ENCODE measurements at regions not wholly inside any gene's neighbourhood (a gene's known extent, or its start where the extent isn't known, plus 50 kb on each side); places are given as distances from the start of the nearest gene placed in this dataset.

DNA sequence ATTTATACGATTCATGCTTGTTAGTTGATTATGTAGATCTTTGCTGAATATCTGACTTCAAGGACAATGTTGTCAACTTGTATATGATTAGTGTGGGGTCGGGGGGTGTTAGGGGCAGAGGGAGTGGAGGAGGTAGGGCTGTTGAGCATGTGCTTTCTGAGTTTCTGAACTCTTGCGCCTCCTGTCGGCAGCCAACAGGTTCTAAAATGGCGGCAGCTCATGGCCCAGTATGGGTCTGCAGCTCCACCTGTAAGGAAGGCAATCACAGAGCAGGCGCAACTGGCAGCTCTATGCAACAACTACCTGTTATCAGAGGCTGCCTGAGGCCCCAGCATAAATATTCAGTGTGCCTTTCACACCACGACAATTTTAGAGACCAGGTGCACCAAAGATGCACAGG is 205.8 kb upstream of the PLXNA2 start:
- TF ChIP-seq, protein P1, sequence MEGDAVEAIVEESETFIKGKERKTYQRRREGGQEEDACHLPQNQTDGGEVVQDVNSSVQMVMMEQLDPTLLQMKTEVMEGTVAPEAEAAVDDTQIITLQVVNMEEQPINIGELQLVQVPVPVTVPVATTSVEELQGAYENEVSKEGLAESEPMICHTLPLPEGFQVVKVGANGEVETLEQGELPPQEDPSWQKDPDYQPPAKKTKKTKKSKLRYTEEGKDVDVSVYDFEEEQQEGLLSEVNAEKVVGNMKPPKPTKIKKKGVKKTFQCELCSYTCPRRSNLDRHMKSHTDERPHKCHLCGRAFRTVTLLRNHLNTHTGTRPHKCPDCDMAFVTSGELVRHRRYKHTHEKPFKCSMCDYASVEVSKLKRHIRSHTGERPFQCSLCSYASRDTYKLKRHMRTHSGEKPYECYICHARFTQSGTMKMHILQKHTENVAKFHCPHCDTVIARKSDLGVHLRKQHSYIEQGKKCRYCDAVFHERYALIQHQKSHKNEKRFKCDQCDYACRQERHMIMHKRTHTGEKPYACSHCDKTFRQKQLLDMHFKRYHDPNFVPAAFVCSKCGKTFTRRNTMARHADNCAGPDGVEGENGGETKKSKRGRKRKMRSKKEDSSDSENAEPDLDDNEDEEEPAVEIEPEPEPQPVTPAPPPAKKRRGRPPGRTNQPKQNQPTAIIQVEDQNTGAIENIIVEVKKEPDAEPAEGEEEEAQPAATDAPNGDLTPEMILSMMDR (IDR thresholded peaks at IDR 0.05), result no peak
- TF ChIP-seq EP300 (IDR thresholded peaks at IDR 0.05) (no peak), POLR2A (IDR thresholded peaks at IDR 0.05) (no peak), POLR2AphosphoS5 (IDR thresholded peaks at IDR 0.05) (no peak)
- Histone ChIP-seq H3K9me3 (no peaks in the 10 kb centered on the region), H3K36me3 (no peaks in the 10 kb centered on the region), H3K4me1 (peaks cover 0 to 23% (median 9%) of the 10 kb centered on the region in 4 donors), H3K27me3 (no peaks in the 10 kb centered on the region), H3K4me3 (no peak overlapping the region), H3K27ac (no peak overlapping the region)
- DNase-seq, result no peak
- WGBS, 2 donors, result 80 to 87% methylated on average over 7 of the region's 7 CpGs
- intact Hi-C loops (cut with DNase I), result no loop called here

DNA sequence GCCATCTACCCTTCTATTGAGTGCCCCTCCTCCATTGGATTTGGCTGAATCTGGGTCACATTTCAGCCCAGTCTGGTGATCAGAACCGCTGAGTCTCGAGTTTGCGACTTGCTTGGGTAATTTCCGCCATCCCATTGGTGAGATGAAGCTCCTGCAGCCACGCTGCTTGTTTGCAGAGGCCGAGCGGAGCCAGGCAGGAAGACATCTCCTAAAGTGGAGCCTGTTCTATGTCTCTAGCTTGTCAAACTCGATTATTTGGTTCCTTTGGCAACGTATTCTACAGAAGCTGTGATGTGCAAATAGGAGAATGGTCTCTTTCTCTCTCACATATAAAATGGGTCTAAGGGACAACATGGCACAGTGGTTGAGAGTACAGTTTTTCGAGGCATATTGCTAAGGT is 206.8 kb upstream of the PLXNA2 start:
- H3K27me3 ChIP-seq, result no peaks in the 10 kb centered on the region
- H3K36me3 ChIP-seq, result no peaks in the 10 kb centered on the region
- peak; percentile 23 to 71 (median 42) for TF ChIP-seq POLR2AphosphoS5 (IDR thresholded peaks at IDR 0.05)
- TF ChIP-seq, protein P1 (IDR thresholded peaks at IDR 0.05), result no peak
- intact Hi-C loops (cut with DNase I), result no loop called here
- H3K4me3 ChIP-seq, result no peak overlapping the region
- WGBS, 2 donors, result 72 to 80% methylated on average over 10 of the region's 10 CpGs
- peaks cover 0 to 23% (median 9%) of the 10 kb centered on the region in 4 donors for H3K4me1 ChIP-seq
- H3K9me3 ChIP-seq, result no peaks in the 10 kb centered on the region
- peak overlapping the region in 2 of 4 donors; percentile 11 to 26 for H3K27ac ChIP-seq
- peak; percentile 69 for DNase-seq

DNA sequence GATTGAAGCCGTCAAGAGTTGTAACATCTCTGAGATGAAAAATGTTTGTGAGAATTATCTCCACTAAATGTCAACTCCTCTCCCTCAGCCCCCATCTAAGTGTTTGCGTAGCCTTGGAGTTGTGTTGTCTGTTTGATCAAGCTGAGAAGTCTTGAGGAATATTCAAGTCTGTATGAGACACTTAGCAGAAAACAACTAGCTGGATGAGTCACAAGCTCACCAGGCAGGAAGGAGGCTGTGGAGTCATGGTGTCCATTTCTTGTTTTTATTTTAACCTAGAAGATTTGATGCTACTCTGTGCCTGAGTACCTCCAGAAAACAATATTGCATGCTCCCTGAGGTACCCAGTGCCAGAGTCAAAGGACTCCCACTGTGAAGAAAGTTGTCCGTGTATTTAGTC is 211.6 kb upstream of the PLXNA2 start:
- Histone ChIP-seq H3K36me3 (no peaks in the 10 kb centered on the region), H3K4me1 (peaks cover 0 to 14% (median 2%) of the 10 kb centered on the region in 4 donors), H3K27ac (no peak overlapping the region), H3K27me3 (no peaks in the 10 kb centered on the region), H3K9me3 (peaks cover 0 to 2% (median 0%) of the 10 kb centered on the region in 4 donors), H3K4me3 (no peak overlapping the region)
- 55 to 78% methylated on average over 3 of the region's 3 CpGs for WGBS, 2 donors
- TF ChIP-seq, protein P1 (IDR thresholded peaks at IDR 0.05), result no peak
- no peak for TF ChIP-seq POLR2A (IDR thresholded peaks at IDR 0.05)
- no peak for TF ChIP-seq POLR2AphosphoS5 (IDR thresholded peaks at IDR 0.05)
- no peak for TF ChIP-seq EP300 (IDR thresholded peaks at IDR 0.05)
- DNase-seq, result no peak
- intact Hi-C loops (cut with DNase I), result no loop called here

DNA sequence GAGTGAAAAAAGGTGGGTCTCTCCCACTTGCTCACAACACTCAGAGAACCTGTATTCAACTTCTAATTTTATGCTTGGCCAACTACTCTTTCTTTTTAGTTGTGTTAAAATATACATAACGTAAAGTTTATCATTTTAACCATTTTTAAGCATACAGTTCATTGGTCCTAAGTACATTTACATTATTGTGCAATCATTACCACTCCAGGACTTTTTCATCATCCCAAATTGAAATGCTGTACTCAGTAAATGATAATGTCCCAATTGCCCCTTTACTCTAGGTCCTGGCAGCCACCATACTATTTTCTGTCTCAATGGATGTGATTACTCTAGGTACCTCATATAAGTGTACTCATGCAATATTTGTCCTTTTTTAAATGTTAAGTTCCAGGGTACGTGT is 212.3 kb upstream of the PLXNA2 start:
- Histone ChIP-seq H3K27ac (no peak overlapping the region), H3K4me3 (no peak overlapping the region), H3K4me1 (peaks cover 0 to 8% (median 0%) of the 10 kb centered on the region in 4 donors), H3K27me3 (no peaks in the 10 kb centered on the region), H3K9me3 (peaks cover 0 to 2% (median 0%) of the 10 kb centered on the region in 4 donors), H3K36me3 (no peaks in the 10 kb centered on the region)
- intact Hi-C loops (cut with DNase I), result no loop called here
- no peak for TF ChIP-seq EP300 (IDR thresholded peaks at IDR 0.05)
- TF ChIP-seq POLR2A (IDR thresholded peaks at IDR 0.05), result no peak
- no peak for TF ChIP-seq POLR2AphosphoS5 (IDR thresholded peaks at IDR 0.05)
- TF ChIP-seq, protein P1 (IDR thresholded peaks at IDR 0.05), result no peak
- DNase-seq, result no peak
- WGBS, 2 donors, result 68 to 85% methylated on average over 2 of the region's 2 CpGs

DNA sequence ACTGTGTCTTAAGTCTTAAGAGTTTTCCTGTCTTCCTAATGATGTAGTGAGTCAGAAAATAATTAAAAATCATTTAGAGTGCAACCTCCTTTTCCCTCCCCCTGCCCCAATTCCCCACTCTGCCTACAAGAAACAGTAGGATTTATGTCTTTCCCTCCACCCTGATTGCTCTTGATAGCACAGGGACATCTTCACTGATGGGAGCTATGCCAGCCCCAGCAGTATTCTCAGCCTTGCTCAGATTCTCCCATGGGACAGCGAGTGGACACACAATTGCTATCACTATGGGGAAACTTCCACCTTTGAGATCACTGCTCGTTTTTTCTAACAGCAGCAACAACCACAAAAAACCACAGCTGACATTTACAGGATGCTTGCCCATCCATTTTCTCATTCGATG is 216.6 kb upstream of the PLXNA2 start:
- intact Hi-C loops (cut with DNase I), result no loop called here
- H3K27ac ChIP-seq, result no peak overlapping the region
- H3K4me1 ChIP-seq, result no peaks in the 10 kb centered on the region
- TF ChIP-seq, protein P1 (IDR thresholded peaks at IDR 0.05), result no peak
- no peak for TF ChIP-seq EP300 (IDR thresholded peaks at IDR 0.05)
- TF ChIP-seq POLR2AphosphoS5 (IDR thresholded peaks at IDR 0.05), result no peak
- no peak for TF ChIP-seq POLR2A (IDR thresholded peaks at IDR 0.05)
- H3K36me3 ChIP-seq, result no peaks in the 10 kb centered on the region
- no peak for DNase-seq
- no peaks in the 10 kb centered on the region for H3K27me3 ChIP-seq
- H3K4me3 ChIP-seq, result no peak overlapping the region
- H3K9me3 ChIP-seq, result peaks cover 0 to 2% (median 0%) of the 10 kb centered on the region in 4 donors
- WGBS, 2 donors, result 78 to 82% methylated on average over 3 of the region's 3 CpGs

All from sigmoid colon (tissue), 6 donors.